ENCODE measurements at regions not wholly inside any gene's neighbourhood (a gene's known extent, or its start where the extent isn't known, plus 50 kb on each side); places are given as distances from the start of the nearest gene placed in this dataset.

DNA sequence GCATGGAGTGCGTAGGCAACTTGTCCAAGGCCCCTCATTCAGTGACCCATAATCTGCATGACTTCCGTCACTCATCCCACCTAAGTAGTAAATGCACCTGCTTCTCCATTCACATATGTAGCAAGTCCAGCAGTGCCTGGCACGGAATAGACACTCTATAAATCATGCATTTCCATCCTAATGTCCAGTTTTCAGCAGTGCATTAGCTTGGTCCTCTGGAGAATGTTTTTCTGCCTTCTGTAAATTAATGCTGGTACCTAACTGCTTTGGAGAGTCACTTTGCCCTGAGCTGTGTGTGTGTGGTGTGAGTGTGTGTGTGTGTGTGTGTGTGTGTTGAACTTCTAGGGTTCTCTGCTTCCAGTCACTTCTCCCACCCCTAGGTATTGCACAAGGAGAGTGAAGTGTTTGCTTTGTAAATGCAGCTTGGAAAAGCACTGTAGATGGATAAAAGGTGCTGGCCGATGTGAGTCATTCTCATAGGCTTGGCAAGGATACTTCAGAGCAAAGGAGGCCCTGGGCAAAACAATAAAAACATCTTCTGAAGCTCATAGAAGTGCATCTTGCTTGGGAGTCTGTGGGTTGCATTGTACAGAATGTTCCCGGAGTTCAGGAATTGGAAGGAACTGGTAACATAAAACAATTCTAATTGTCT is 181.8 kb downstream of the KATNAL1 start:
- peak; percentile 83 for ATAC-seq

DNA sequence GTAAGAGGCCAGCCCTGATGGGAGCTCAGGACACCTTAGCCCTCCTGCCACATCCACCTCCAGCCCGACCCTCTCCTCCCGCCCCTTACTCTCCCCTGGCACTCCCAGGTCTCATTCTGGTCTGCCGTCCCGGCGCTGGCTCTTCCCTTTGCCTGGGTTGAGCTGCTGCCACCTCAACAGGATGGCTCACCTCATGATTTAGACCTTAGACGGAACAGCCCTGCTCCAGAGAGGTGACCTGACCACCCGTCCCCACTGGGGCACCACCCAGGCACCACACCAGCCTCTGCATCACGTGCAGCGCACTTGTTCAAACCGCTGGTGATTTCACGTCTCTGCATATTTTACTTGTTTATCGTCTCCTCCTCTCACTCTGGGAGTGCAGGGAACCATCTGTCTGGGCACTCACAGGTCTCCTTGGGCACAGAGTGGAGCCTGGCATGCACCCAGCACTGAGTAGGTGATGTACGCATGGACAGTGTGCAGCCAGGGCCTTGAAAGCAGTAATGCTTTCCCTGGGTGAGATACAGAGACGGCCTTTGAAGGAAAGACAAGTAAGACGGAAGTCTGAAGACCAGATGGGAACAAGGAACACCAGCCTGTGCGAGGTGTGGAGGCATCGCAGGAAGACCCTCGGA is 183.1 kb downstream of the KATNAL1 start:
- ATAC-seq = no peak

DNA sequence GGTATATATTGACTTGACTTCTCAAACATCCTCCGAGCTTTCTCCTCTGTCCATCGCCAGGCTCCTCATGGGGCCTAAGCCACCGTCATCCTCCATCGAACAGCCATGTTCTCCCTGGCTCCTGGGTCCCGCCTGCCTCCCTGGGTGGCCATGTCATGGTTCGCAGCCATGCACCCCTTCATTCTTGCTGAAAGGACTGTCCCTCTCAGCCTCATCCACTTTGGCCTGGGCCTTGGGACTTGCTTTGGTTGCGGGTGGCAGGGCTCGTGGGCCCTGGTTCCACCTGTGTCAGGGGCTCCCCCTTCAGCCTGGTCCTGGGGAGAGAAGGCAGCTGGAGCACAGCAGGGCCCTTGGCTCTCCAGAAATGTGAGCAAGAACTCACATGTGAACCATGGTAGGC is 183.8 kb downstream of the KATNAL1 start:
- no peak for ATAC-seq

DNA sequence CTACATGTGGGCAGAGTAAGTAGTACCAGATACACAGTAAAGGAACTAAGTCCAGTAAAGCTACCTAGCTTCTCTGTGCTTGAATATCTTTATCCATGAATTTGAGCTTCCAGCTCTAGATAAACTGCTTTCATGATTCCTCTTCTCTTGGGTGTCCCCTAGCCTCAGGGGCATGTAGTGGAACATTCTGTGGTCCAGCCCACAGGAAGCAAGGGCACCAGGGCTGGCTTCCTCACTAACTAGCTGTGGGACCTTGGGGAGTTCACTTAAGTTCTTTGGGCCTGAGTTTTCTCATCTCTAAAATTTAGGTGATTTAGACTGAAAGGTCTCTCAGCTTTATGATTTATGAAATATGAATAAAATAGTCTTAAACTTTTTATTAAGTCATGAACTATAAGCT is 185.7 kb downstream of the KATNAL1 start:
- no peak for ATAC-seq

DNA sequence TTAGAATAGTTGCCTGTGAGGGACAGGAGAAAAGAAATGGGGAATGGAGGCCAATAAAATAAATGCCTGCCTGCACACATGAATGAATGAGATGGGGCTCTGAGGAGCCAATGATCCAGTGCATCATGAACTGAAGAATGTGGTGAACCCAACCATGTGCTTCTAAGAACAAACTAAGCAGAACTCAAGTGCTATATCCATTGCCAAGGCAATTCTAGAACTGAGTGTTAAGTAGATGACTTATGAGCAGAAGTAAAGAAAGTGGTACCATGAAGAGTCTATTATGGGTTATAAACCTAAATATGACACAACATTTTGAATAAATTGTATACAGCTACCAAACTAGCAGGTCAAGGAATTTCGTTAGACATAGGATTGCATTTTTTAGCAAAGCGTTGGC is 186.1 kb downstream of the KATNAL1 start:
- no peak for ATAC-seq

DNA sequence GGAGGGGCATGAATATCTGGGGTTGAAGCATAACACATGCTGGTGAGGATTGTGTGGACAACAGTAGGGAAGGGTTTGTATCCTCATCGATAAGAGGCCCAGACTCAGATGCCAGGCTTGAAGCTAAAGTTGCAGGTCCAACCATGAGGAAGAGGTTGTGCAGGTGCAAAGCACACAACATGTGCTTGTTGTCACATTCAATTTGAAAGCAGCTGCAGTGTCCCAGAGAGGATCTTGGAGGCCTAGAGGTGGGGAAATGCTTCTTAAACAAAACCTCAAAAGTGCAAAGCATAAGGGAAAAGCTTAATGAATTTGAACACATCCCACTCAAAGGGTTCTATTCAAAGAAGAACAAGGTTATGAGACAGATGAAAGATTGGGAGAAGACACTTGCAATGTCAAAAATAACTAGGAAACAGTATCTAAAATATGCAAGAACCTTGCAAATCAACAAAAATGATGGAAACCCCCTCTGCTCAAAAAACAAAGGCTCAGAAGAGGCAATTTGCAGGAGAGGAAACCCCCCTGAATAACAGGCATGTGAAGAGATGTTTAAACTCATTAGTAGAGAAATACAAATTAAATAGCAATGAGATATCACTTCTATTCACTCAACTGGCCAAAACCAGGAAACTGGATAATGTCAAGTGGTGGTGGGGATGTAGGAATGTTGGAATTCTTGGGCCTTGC is 187.1 kb downstream of the KATNAL1 start:
- ATAC-seq = no peak

DNA sequence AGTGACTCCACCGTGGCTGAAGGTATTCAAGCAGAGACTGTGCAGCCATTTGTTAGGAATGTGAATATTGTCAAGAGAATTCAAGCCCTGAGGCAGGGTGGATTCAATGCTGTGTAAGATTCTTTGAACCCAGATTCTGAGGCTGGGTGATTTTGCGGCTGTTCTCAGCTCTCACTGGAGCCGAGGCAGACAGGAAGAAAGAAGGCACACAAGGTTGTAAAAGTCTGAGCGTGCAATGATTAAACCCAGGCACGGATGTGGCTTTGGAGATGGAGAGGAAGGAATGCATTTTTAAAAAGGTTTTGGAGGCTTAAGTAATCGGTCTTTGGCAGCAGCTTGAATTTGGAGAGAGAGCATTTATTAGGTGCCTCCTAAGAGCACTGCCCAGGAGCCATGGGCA is 187.9 kb downstream of the KATNAL1 start:
- ATAC-seq = no peak

DNA sequence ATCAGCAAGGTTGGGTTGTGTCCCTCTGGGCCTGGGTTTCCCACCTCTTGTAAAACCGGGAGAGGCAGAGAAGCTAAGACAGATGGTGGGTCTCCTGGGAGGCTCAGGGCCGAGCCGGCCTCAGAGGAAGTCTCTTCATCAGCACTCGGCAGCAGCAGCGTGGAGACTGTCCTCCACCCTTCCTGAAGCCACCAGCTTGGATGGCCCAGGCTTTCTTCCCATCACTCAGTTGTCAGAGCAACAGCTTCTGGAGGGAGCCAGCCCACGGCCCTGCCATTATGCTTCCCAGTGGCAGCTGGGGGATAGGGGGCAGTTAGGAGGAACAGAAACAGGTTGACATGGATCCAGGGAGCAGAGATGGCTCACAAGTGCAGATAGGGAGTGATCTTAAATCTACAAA is 191.0 kb downstream of the KATNAL1 start:
- ATAC-seq = no peak

DNA sequence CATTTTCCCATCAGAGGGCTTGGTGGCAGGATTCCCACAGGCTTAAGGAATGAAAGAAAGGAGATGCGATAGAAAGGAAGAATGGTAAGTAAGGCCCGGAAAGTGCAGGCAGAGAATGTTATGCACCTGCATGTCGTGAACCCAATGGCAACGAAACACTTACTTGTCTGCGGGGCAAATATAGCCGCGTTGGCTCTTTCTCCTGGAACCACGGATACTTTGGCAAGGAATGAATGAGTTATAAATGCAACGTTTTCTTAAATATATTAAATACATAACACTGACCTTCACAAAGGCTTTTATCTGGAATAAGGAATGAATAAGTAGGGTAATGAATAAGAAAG is 192.1 kb downstream of the KATNAL1 start:
- ATAC-seq = no peak

DNA sequence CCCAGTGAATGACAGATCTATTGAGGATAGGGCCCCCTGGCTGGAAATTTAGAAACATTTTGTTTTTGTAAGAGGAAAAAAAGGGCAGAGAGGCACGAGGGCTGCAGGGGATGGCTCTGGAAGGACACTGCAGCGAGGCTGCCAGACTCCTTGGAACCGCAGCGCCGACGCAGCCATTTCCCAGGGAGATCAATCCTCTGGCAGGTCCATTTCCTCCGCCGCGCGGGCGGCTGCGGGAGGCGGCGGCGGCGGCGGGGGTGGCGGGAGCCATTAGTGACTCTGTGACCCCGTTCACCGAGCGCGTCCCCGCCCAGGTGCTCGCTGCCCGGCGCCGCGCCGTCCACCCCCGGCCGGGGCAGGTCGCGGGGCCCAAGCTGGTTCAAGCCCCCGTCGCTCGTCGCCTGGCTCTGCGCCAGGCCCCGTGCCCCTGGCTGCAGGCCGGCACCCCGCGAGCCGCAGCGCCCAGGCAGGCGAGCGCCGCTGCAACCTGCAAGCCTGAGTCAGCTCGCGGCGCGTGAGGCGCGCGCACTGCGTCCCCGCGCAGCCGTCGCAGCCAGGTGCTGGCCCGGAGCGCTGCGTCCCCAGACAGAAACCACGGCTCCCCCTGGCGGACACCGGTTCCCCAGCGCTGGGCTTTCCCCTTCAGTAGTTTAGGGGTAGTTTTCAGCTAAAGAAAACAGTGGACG is 192.6 kb downstream of the KATNAL1 start:
- ATAC-seq = peak; percentile 92

DNA sequence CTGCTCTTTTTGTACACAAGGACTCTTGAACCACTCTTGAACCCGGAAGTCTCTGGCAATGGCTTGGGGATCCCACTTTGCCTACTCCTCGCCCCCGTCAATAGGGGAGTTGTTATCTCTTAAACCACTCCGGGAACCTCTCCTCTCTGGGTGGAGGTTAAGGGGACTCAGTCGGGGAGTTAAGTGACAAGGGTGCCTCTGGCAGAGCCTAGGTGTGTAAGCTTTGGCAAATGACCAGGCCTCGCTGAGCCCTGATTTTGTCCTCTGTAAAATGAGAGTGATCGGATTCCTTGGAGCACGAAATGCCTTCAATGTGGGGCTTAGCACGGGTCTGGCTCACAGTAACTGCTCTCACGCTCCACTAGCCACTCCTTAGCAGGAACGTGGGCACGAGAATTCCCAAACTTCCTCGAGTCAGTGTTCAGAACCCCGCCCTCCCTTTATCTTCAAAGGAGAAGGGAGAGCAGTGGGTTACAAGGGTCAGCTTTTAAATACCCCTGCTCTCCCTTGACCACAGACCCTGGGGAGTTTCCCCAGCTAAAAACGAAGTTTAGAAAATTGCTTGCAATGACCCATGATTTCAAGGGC is 193.3 kb downstream of the KATNAL1 start:
- peak; percentile 7 for ATAC-seq

DNA sequence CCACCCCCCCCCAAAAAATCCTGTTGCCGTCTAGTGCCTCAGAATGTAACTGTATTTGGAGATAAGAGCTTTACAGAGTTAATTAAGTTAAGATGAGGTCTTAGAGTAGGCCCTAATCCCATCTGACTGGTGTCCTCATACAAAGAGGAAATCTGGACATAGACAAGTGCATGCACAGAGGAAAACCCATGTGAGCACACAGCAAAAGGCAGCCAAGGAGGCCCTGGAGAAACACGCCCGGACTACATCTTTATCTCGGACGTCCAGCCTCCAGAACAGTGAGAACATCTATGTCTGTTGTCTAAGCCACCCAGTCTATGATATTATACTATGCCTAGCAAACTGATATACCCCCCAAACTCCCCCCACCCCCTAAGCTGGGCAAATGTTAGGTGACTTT is 193.8 kb downstream of the KATNAL1 start:
- ATAC-seq = no peak

DNA sequence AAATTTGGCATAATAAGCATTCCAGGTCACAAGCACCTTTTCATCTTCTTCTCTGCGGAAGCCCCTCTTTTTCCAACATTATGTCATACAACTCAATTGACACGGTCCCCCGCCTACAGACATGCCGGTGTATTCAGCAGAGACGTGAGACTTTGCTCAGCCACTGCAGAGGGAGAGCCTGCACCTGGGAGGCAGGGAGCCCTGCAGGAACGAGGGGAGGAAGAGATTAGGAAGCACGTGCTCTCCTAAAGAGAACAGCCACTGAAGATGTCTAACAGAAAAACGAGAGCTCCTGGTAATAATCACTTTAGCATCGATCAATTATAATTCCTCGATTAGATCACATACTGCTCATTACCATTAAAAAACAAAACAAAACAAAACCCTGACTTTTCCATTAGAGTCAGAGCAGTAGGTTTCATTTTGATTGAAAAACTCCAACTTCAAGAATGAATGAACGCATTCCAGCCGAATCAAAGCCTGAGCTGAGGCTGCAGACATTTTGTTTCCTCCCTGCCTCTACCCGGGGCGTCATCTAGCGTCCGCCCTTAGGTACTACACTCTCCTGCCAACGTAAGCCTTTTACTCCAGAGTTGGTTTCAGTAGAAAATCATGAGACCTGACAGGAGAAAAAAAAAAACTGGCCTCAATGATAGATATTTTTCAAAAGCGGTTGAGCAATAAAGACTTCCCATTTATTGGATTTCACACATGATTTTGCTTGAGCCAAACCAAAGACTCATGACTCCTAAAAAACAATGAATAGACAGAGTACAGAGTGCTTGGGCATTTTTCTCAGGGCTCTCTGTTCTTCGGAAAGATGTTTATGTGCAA is 194.5 kb downstream of the KATNAL1 start:
- peak; percentile 71 for ATAC-seq

DNA sequence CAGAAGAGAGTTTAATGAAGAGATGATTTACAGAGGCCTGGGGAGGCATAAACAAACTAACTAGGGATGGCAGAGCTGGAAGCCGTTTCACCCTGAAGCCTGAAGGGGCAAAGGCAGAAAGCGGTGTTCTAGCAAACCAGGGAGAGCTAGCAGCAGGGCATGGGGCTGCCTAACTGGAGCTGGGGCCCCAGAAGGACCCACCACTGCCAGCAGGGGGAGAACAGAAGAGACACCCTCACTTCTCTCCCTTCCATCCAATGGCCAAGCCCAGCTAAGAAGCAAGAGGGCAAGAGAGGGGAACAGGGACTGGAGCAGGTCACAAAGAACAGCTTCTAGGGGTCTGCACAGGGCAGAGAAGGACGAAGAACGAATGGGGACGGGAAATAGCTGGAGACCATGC is 195.5 kb downstream of the KATNAL1 start:
- no peak for ATAC-seq

DNA sequence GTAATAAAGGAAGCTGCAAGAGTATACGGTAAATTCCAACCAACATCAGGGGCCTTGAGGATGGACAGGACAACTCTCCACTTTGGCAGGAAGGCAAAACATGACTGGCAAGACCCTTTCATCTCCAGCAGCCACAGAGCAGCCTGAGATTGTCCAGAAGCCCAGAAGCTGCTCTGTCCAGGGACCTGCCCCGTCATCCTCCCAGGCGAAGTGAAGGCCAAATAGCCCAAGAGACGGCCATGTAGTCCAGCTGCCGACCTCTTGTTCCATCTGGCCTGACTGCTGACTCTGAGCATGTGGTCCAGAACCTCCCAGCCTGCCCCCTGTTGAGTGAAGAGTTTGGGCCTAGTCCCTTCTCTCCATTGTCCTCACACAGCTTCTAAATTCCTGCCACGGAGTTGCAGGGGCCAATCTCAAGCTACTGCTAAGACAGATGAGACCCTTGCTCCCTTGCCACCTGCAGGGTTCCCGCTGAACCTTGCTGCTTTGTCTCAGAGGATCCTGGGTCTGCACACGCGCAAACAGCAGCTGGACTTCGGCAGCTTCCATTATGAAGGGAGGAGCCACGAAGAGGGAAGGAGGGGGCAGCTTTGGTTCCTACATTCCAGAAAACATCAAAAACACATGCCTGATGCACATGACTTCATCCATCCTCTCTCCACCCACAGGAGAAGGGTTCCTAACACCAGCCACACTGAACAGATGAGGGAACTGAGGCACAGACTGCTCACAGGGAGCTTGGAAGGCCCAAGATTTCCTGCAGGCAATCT is 196.9 kb downstream of the KATNAL1 start:
- no peak for ATAC-seq

DNA sequence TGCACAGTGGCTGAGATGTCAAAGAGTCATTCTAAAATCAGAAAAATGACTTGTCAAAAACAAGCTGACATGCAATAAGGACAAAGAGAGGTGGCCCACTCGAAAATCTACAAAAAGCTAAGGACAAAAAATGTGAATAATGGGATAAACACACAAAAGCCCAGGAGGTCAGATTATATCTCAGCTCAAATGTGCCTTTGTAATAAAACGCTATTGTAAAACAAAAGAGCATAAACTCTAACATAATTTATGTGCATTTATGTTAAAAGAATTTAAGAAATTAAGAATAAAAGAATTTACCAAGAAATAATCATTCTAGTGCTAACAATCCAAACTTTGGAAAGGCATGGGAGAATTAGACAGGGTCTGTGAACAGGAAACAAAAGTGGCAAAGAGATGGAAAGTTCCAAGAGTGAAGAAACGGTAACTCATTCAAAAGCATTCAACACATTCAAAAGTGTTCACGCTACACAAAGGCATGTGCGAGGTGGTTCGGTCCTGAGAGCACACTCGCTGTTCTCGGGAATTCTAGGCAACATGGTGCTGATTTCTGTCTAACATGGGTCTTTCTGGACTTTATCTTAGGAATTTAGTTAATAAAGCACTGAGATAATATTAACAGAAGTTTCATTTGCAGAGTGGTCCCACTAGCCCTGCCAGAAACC is 197.7 kb downstream of the KATNAL1 start:
- ATAC-seq = no peak

DNA sequence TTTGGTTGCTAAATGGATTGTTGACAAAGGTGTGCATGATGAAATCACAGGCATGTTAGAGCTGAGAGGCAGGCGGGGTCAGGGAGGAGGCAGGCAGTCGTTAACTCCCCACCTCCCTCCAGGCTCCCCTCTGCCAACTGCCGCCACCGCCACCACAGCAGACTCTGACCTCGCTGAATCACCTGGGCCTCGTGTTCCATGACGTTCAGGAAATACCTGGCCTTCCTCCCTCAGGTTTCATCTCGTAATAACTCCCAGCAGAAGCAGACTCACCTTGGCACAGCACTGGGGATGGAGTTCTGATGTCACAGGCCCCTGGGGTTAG is 198.5 kb downstream of the KATNAL1 start:
- ATAC-seq = peak; percentile 93

DNA sequence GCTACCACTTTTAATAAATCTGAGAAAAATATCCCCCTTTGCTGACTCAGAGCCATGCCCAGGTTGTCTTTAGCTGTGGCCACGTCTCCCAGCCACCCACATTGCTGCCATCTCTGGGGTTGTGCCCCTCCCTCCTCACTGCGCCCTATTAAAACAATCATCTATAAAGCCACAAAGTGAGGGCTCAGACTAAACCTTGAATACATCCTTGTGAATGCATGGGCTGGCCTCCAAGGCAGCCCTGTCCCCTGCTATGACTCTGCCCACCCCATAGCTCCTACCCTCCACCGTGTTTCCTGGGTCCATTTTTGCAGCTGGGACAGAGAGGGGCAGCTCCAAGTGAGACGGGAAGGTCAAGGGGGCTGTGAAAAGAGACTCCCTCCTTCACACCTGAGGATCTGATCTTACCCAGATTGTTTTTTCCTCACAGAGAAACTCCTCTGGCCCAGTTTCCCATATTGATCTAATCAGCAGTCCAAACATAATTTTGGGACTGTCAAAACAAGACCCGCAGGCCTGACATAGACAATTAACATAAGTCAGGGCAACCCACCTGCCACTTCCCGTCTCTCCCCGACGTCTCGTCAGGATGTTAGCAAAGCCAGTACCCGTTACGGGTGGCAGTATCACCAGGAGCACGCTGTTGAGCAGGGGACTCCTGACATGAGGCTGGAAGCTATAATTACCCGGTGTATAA is 199.0 kb downstream of the KATNAL1 start:
- no peak for ATAC-seq

DNA sequence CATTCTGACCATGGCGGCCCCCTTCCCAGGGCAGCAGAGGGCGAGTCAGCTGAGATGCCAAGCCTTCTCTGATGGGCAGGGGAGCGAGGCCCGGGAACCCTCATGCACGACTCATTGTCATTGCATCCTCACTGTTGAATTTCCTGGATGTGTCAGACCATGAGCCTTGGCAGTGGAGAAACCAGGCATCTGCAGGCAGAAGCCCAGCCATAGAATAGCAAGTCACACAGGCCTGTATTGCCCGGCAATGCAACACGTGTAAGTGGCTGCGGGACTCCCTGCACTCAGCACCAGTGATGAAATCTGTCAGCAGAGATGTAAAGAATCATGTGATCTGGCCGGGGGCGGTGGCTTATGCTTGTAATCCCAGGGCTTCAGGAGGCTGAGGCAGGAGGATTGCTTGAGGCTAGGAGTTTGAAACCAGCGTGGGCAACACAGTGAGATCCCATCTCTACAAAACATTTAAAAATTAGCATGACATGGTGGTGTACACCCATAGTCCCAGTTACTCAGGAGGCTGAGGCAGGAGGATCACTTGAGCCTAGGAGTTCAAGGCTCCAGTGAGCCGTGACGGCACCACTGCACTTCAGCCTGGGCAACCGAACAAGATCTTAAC is 199.7 kb downstream of the KATNAL1 start:
- ATAC-seq = peak; percentile 17

DNA sequence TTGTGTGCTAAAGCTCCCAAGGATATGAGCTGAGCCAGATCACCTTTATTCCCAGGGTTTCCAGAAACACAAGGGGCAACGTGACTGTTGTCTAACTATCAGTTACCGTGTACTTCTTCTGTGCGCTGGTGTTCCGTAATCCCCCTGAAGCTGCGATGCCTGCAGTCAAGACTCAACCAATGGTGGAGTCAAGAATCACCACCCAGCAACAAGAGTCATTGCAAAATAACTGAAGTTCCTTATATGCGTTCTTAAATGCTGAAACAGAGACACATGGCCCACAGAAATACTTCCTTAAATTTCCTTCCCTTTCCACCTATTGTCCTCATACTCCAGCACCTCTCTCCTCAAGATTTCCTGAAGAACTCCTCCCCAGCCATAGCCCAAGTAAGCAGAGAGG is 200.2 kb downstream of the KATNAL1 start:
- no peak for ATAC-seq

Data from esophagus mucosa (tissue), 1 donor.